ENCODE measurements at regions not wholly inside any gene's neighbourhood (a gene's known extent, or its start where the extent isn't known, plus 50 kb on each side); places are given as distances from the start of the nearest gene placed in this dataset.

GRCh38 chr5:87735923-87736322 lies 323.2 kb upstream of the CCNH start:
- Histone ChIP-seq H4K20me1 (ENCODE audit: insufficient read depth) (no peaks in the 10 kb centered on the region), H3K4me1 (ENCODE audit: low read depth, poor library complexity, severe bottlenecking) (no peaks in the 10 kb centered on the region), H3K4me3 (IDR thresholded peaks at IDR 0.05; ENCODE audit: insufficient read depth, low read depth, low read length) (no peak overlapping the region), H3K27ac (no peak overlapping the region), H3K4me2 (no peak overlapping the region), H2AFZ (ENCODE audit: low read depth) (no peak overlapping the region; the same call in 1 of the 2 replicates), H3K79me2 (ENCODE audit: insufficient read depth, low read depth) (no peaks in the 10 kb centered on the region), H3K36me3 (ENCODE audit: insufficient read depth) (no peaks in the 10 kb centered on the region), H3K9ac (no peak overlapping the region), H3K27me3 (ENCODE audit: insufficient read depth, low read depth) (no peaks in the 10 kb centered on the region)
- TF ChIP-seq CTCF (conservative IDR thresholded peaks at IDR 0.05; ENCODE audit: low read depth, low read length): no peak

GRCh38 chr5:87733897-87734296 lies 321.2 kb upstream of the CCNH start:
- no peaks in the 10 kb centered on the region for H4K20me1 ChIP-seq (ENCODE audit: insufficient read depth)
- no peak overlapping the region for H3K27ac ChIP-seq
- no peaks in the 10 kb centered on the region for H3K36me3 ChIP-seq (ENCODE audit: insufficient read depth)
- H3K9ac ChIP-seq: no peak overlapping the region
- TF ChIP-seq CTCF (conservative IDR thresholded peaks at IDR 0.05; ENCODE audit: low read depth, low read length): no peak
- no peaks in the 10 kb centered on the region for H3K4me1 ChIP-seq (ENCODE audit: low read depth, poor library complexity, severe bottlenecking)
- no peak overlapping the region for H2AFZ ChIP-seq (ENCODE audit: low read depth)
- no peaks in the 10 kb centered on the region for H3K79me2 ChIP-seq (ENCODE audit: insufficient read depth, low read depth)
- no peak overlapping the region for H3K4me3 ChIP-seq (IDR thresholded peaks at IDR 0.05; ENCODE audit: insufficient read depth, low read depth, low read length)
- no peak overlapping the region for H3K4me2 ChIP-seq
- no peaks in the 10 kb centered on the region for H3K27me3 ChIP-seq (ENCODE audit: insufficient read depth, low read depth)

GRCh38 chr5:87732875-87733768 lies 320.4 kb upstream of the CCNH start:
- no peaks in the 10 kb centered on the region for H3K27me3 ChIP-seq (ENCODE audit: insufficient read depth, low read depth)
- H3K79me2 ChIP-seq (ENCODE audit: insufficient read depth, low read depth): no peaks in the 10 kb centered on the region
- H3K36me3 ChIP-seq (ENCODE audit: insufficient read depth): no peaks in the 10 kb centered on the region
- no peak overlapping the region for H3K27ac ChIP-seq
- H3K4me1 ChIP-seq (ENCODE audit: low read depth, poor library complexity, severe bottlenecking): no peaks in the 10 kb centered on the region
- no peaks in the 10 kb centered on the region for H4K20me1 ChIP-seq (ENCODE audit: insufficient read depth)
- no peak for TF ChIP-seq CTCF (conservative IDR thresholded peaks at IDR 0.05; ENCODE audit: low read depth, low read length)
- H2AFZ ChIP-seq (ENCODE audit: low read depth): no peak overlapping the region
- H3K4me2 ChIP-seq: no peak overlapping the region
- H3K4me3 ChIP-seq (IDR thresholded peaks at IDR 0.05; ENCODE audit: insufficient read depth, low read depth, low read length): no peak overlapping the region
- H3K9ac ChIP-seq: no peak overlapping the region

GRCh38 chr5:87729781-87730180 lies 317.1 kb upstream of the CCNH start:
- Histone ChIP-seq H3K9ac (no peak overlapping the region), H3K36me3 (ENCODE audit: insufficient read depth) (no peaks in the 10 kb centered on the region), H2AFZ (ENCODE audit: low read depth) (no peak overlapping the region), H3K27ac (no peak overlapping the region), H3K27me3 (ENCODE audit: insufficient read depth, low read depth) (no peaks in the 10 kb centered on the region), H3K4me2 (no peak overlapping the region), H4K20me1 (ENCODE audit: insufficient read depth) (no peaks in the 10 kb centered on the region), H3K79me2 (ENCODE audit: insufficient read depth, low read depth) (no peaks in the 10 kb centered on the region), H3K4me1 (ENCODE audit: low read depth, poor library complexity, severe bottlenecking) (no peaks in the 10 kb centered on the region), H3K4me3 (IDR thresholded peaks at IDR 0.05; ENCODE audit: insufficient read depth, low read depth, low read length) (no peak overlapping the region)
- no peak for TF ChIP-seq CTCF (conservative IDR thresholded peaks at IDR 0.05; ENCODE audit: low read depth, low read length)
